Mesodermal cell (in vitro differentiated cells): ENCODE measurements at regions not wholly inside any gene's neighbourhood (a gene's known extent, or its start where the extent isn't known, plus 50 kb on each side); places are given as distances from the start of the nearest gene placed in this dataset.

Source experiments
- H3K27ac ChIP-seq: 2 replicates; pipeline ENCODE4 v1.7.0; 2013; ENCODE audit warnings: mild to moderate bottlenecking, low read depth, low read length, moderate library complexity; ENCODE audit not compliant: severe bottlenecking
- H3K36me3 ChIP-seq: 2 replicates; pipeline ENCODE4 v1.7.1; 2013; ENCODE audit warnings: mild to moderate bottlenecking, low read length, moderate library complexity; ENCODE audit not compliant: control insufficient read depth, insufficient read depth
- H3K4me1 ChIP-seq: one replicate; pipeline ENCODE4 v1.7.1; 2013; ENCODE audit warnings: mild to moderate bottlenecking, low read length; ENCODE audit not compliant: insufficient read depth, control insufficient read depth, poor library complexity, severe bottlenecking
- H3K4me3 ChIP-seq: 2 replicates; pipeline ENCODE4 v1.7.0; 2013; ENCODE audit warnings: low read length, control low read depth, mild to moderate bottlenecking; ENCODE audit not compliant: insufficient read depth, poor library complexity, severe bottlenecking; ENCODE audit errors: extremely low read depth
- H3K9me3 ChIP-seq: 2 replicates; pipeline ENCODE4 v1.7.1; 2013; ENCODE audit warnings: mild to moderate bottlenecking, low read length, moderate library complexity; ENCODE audit not compliant: control insufficient read depth
- WGBS, 2 experiments: methylation state at CpG; one replicate each; pipeline ENCODE4 v1.1.5; 2013; ENCODE audit warnings: missing lambda C conversion rate in 2 of 2; ENCODE audit not compliant: insufficient coverage in 2 of 2; 5-methylcytosine and 5-hydroxymethylcytosine counted together

DNA sequence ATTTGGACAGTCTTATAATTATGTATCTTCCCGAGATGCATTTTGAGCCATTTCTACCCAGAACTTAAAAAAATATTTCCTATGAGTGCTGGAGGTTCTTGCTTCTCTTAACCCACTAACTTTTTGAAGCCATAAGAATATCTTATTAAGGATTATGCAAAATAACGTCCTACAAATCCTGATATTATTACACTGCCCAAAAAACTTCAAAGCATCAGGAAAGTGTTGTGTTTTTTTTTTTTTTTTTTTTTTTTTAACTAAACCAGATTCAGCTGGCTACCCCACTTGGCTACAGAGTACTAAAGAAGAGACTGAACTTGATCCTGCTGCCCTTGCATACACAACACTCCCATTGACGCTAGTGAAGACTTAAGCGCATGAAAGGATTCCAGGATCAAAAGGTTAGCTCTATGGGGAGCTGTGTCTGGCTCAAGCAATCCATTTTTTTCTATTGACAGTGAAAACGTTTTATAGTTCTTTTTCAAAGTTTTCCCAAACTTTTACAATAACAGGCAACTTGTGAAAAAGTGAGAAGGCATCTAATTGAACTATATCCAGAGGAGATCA is 141.4 kb downstream of the KCNRG start:
- no peaks in the 10 kb centered on the region for H3K4me1 ChIP-seq
- WGBS, 2 experiments, result 0% methylated on average over 1 of the region's 5 CpGs; no CpG with 5 or more reads in 1 of the 2 experiments
- no peaks in the 10 kb centered on the region for H3K36me3 ChIP-seq
- no peak overlapping the region for H3K27ac ChIP-seq
- H3K9me3 ChIP-seq, result no peaks in the 10 kb centered on the region
- H3K4me3 ChIP-seq, result no peak overlapping the region

DNA sequence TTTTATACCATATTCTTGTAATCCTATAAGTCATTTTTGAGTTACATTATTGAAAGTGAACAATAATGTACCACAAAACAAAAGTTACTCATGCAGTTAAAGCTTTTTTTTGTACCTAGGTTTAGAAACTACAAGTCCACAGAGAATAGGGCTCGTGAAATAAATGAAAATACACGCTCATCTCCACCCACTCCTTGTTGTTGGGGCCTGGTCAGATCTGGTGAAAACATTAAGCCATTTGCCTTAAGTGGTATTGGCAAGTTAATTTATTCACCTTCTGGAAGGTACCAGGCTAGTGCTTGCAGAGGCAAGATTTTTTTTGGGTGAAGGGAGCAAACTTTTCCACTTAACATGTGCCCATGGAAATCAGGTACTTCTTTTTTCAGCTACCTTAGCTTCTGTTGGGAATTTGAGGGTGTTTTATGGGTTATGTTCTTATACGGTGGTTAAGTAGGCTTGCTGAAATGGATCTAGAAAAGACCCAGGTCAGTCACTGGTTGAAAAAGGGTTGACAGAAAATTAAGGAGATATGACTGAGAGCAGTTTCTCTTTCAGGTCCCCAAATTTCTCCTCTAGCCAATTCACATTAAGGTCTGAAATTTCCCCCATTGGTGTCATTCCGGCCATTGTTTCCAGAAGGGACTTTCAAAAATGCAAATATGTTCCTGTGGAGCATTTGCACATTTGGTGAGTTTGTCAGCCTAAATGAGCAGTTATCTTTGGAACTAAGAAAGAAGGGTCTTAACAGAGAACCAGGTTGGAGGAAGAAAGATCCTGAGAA is 143.3 kb downstream of the KCNRG start:
- H3K36me3 ChIP-seq, result no peaks in the 10 kb centered on the region
- H3K4me3 ChIP-seq, result no peak overlapping the region
- no peak overlapping the region for H3K27ac ChIP-seq
- H3K4me1 ChIP-seq, result no peaks in the 10 kb centered on the region
- WGBS, 2 experiments, result 96% methylated on average over 4 of the region's 4 CpGs; no CpG with 5 or more reads in 1 of the 2 experiments
- no peaks in the 10 kb centered on the region for H3K9me3 ChIP-seq

GRCh38 chr13:50159607-50160006 is 144.4 kb downstream of the KCNRG start:
- H3K4me1 ChIP-seq, result no peaks in the 10 kb centered on the region
- no peaks in the 10 kb centered on the region for H3K9me3 ChIP-seq
- H3K27ac ChIP-seq, result no peak overlapping the region
- H3K36me3 ChIP-seq, result no peaks in the 10 kb centered on the region
- H3K4me3 ChIP-seq, result no peak overlapping the region
- WGBS, 2 experiments, result no CpG with 5 or more reads among the region's 1 CpG

DNA sequence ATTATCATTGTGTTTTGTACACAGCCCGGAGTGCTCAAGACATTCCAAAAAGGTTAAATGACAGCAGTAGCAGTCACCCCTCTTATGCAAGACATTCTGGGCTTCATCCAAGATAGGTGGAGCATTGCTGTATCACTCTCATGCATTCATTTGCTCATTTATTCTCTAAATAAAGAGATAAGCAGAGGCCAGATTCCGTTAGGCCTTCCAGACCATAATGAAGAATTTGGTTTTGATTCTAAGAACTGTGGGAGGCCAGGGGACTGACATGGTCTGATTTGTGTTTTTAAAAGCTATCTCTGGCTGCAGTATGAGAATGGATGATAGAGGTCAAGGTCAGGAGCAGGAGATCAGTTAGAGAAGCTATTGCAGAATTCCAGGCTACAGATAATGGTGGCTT is 145.8 kb downstream of the KCNRG start:
- WGBS, 2 experiments, result 84 to 89% methylated on average over 1 to 2 of the region's 2 CpGs
- Histone ChIP-seq H3K36me3 (no peaks in the 10 kb centered on the region), H3K4me3 (no peak overlapping the region)

GRCh38 chr13:50162001-50162400 is 146.8 kb downstream of the KCNRG start:
- WGBS, 2 experiments, result 89 to 90% methylated on average over 2 to 3 of the region's 4 CpGs
- H3K27ac ChIP-seq, result no peak overlapping the region
- no peaks in the 10 kb centered on the region for H3K9me3 ChIP-seq
- no peak overlapping the region for H3K4me3 ChIP-seq
- no peaks in the 10 kb centered on the region for H3K4me1 ChIP-seq
- no peaks in the 10 kb centered on the region for H3K36me3 ChIP-seq

More for the DNA sequence above, 145.8 kb downstream of the KCNRG start:
- H3K9me3 ChIP-seq, result no peaks in the 10 kb centered on the region
- no peaks in the 10 kb centered on the region for H3K4me1 ChIP-seq
- no peak overlapping the region for H3K27ac ChIP-seq

GRCh38 chr13:50162567-50162966 is 147.3 kb downstream of the KCNRG start:
- Histone ChIP-seq H3K4me1 (no peaks in the 10 kb centered on the region), H3K9me3 (no peaks in the 10 kb centered on the region), H3K27ac (no peak overlapping the region), H3K4me3 (no peak overlapping the region), H3K36me3 (no peaks in the 10 kb centered on the region)
- WGBS, 2 experiments, result 10% methylated on average over 2 of the region's 2 CpGs; no CpG with 5 or more reads in 1 of the 2 experiments

DNA sequence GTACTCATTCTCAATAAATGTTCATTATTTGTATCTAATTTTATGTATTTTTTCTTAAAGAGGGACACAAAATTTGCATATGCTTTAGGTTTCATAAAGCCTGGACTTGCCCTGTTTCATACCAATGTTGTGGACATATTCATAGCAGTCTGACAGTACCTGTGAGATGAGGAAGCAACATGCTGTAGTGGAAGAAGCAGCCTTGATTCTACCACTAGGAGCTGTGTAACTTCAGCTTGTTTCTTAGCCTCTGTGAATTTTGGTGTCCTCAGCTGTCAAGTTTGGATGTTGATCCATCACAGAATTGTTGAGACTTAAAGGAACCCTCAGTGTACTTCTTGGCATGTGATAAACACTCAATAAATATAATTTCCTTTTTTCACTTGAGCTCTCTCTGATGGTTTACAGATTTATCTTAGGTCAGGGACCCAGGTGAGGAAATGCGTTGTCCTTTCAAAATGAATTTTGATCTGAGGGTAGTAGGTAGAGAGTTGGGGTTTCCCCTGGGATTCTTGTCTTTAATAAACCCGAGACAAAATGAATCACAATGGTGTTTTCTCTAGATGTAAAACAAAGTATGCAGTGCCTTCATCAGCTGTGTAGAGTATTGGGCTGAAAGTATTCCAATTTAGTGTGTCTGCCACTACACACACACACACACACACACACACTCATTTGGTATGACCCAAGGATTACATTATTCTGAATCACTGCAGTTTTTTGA is 152.1 kb downstream of the KCNRG start:
- Histone ChIP-seq H3K9me3 (no peaks in the 10 kb centered on the region), H3K27ac (no peak overlapping the region), H3K4me1 (no peaks in the 10 kb centered on the region), H3K4me3 (no peak overlapping the region), H3K36me3 (no peaks in the 10 kb centered on the region)
- 100% methylated on average over 2 of the region's 2 CpGs; no CpG with 5 or more reads in 1 of the 2 experiments for WGBS, 2 experiments

- WGBS, 2 experiments, result 85 to 94% methylated on average over 2 to 3 of the region's 4 CpGs
- H3K4me3 ChIP-seq, result no peak overlapping the region
Observed at GRCh38 chr13:50167967-50168366, 152.7 kb downstream of the KCNRG start.

GRCh38 chr13:50168786-50169185 is 153.5 kb downstream of the KCNRG start:
- Histone ChIP-seq H3K27ac (no peak overlapping the region), H3K36me3 (no peaks in the 10 kb centered on the region), H3K4me3 (no peak overlapping the region), H3K9me3 (no peaks in the 10 kb centered on the region), H3K4me1 (no peaks in the 10 kb centered on the region)
- 33 to 50% methylated on average over 1 of the region's 2 CpGs for WGBS, 2 experiments

More at GRCh38 chr13:50167967-50168366, 152.7 kb downstream of the KCNRG start:
- no peaks in the 10 kb centered on the region for H3K4me1 ChIP-seq
- no peaks in the 10 kb centered on the region for H3K36me3 ChIP-seq
- H3K27ac ChIP-seq, result no peak overlapping the region
- H3K9me3 ChIP-seq, result no peaks in the 10 kb centered on the region

GRCh38 chr13:50170447-50171037 is 155.3 kb downstream of the KCNRG start:
- Histone ChIP-seq H3K4me1 (no peaks in the 10 kb centered on the region), H3K36me3 (no peaks in the 10 kb centered on the region), H3K9me3 (no peaks in the 10 kb centered on the region), H3K4me3 (no peak overlapping the region), H3K27ac (no peak overlapping the region)
- WGBS, 2 experiments, result 80% methylated on average over 2 of the region's 2 CpGs; no CpG with 5 or more reads in 1 of the 2 experiments
